AG04450 (cell line): ENCODE measurements at regions not wholly inside any gene's neighbourhood (a gene's known extent, or its start where the extent isn't known, plus 50 kb on each side); places are given as distances from the start of the nearest gene placed in this dataset.
"Not testable (repeated sequence)": the region's sequence is repeated elsewhere in the genome, so short reads cannot be mapped to it uniquely, and the experiment has no call there.

ENCODE experiments used
- CTCF ChIA-PET: fragments of 300-600, 350-600 bp; formaldehyde crosslinking; extraction: SDS; loops from one replicate; lab custom pipeline; 2022; ENCODE audit warnings: antibody characterized with exemption, inconsistent platforms; lab: Charles Lee
- POLR2A ChIA-PET: fragments of 350-600 bp; formaldehyde crosslinking; extraction: SDS; loops from one replicate; lab custom pipeline; 2021; ENCODE audit warnings: antibody characterized with exemption, inconsistent platforms; lab: Yijun Ruan, JAX
- DNase-seq: peaks from one replicate; pipeline ENCODE4 v3.0.0-alpha.2; 2011; ENCODE audit warnings: low read depth, low spot score
- H3K27ac ChIP-seq: one replicate; pipeline ENCODE4 v1.5.1; 2012; ENCODE audit warnings: low read depth, low read length, control low read depth
- H3K27me3 ChIP-seq: one replicate; pipeline ENCODE4 v1.6.0; 2012; ENCODE audit warnings: low read length; ENCODE audit not compliant: control insufficient read depth, insufficient read depth
- H3K4me3 ChIP-seq: 2 replicates; pipeline ENCODE4 v1.5.1; 2011; ENCODE audit warnings: mild to moderate bottlenecking, low read depth, low read length, control low read depth
- H3K9me3 ChIP-seq: 2 replicates; pipeline ENCODE4 v1.5.1; 2012; ENCODE audit warnings: low read length; ENCODE audit not compliant: control insufficient read depth, insufficient read depth
- CTCF ChIP-seq: IDR thresholded peaks from 2 replicates; pipeline ENCODE4 v1.5.1; 2011; ENCODE audit warnings: low read depth, low read length, control low read depth, inconsistent platforms

GRCh38 chr5:126027149-126027548 lies 396.1 kb upstream of the GRAMD2B start:
- POLR2A ChIA-PET, result no interaction called here
- H3K27ac ChIP-seq, result no peak overlapping the region
- no peak for TF ChIP-seq CTCF
- H3K9me3 ChIP-seq, result no peaks in the 10 kb centered on the region
- no peak overlapping the region for H3K4me3 ChIP-seq
- CTCF ChIA-PET, result no interaction called here
- no peak for DNase-seq
- no peaks in the 10 kb centered on the region for H3K27me3 ChIP-seq

GRCh38 chr5:126027652-126028051 lies 395.6 kb upstream of the GRAMD2B start:
- CTCF ChIA-PET, result no interaction called here
- H3K27ac ChIP-seq, result no peak overlapping the region

GRCh38 chr5:126028336-126028735 lies 394.9 kb upstream of the GRAMD2B start:
- POLR2A ChIA-PET, result no interaction called here
- CTCF ChIA-PET, result no interaction called here
- H3K4me3 ChIP-seq, result no peak overlapping the region
- H3K9me3 ChIP-seq, result no peaks in the 10 kb centered on the region
- TF ChIP-seq CTCF, result no peak
- H3K27me3 ChIP-seq, result no peaks in the 10 kb centered on the region
- DNase-seq, result no peak
- no peak overlapping the region for H3K27ac ChIP-seq

More at GRCh38 chr5:126027652-126028051, 395.6 kb upstream of the GRAMD2B start:
- no peak for DNase-seq
- POLR2A ChIA-PET, result no interaction called here
- no peaks in the 10 kb centered on the region for H3K27me3 ChIP-seq
- H3K4me3 ChIP-seq, result no peak overlapping the region
- H3K9me3 ChIP-seq, result no peaks in the 10 kb centered on the region
- no peak for TF ChIP-seq CTCF

GRCh38 chr5:126029282-126029681 lies 393.9 kb upstream of the GRAMD2B start:
- DNase-seq, H3K9me3 ChIP-seq, H3K27ac ChIP-seq, H3K4me3 ChIP-seq, H3K27me3 ChIP-seq, POLR2A ChIA-PET, CTCF ChIA-PET: not testable (repeated sequence)

GRCh38 chr5:126030698-126031097 lies 392.5 kb upstream of the GRAMD2B start:
- no peaks in the 10 kb centered on the region for H3K9me3 ChIP-seq
- no peak overlapping the region for H3K4me3 ChIP-seq
- H3K27ac ChIP-seq, result no peak overlapping the region
- H3K27me3 ChIP-seq, result no peaks in the 10 kb centered on the region
- no peak for DNase-seq
- ChIA-PET CTCF (no interaction called here), POLR2A (no interaction called here)
- TF ChIP-seq CTCF, result no peak
